Adrenal gland (tissue), 5 donors: ENCODE measurements at regions not wholly inside any gene's neighbourhood (a gene's known extent, or its start where the extent isn't known, plus 50 kb on each side); places are given as distances from the start of the nearest gene placed in this dataset.

Experiments used
- CTCF ChIP-seq, 6 experiments: fragments of 450-650 bp in 4 of 6; fragments of 200-600 bp in 2 of 6; sonication (generic) in 1 of 6; IDR thresholded peaks; 1 replicate in 5 of 6; 2 replicates in 1 of 6; pipeline versions ENCODE4 v1.5.1 to v1.8.0; 2016 to 2021; ENCODE audit warnings: antibody characterized with exemption in 6 of 6, mild to moderate bottlenecking in 2 of 6, moderate library complexity in 1 of 6
- POLR2A ChIP-seq, 2 donors: fragments of 450-650 bp; IDR thresholded peaks; one replicate each; pipeline ENCODE4 v1.6.1; 2017; ENCODE audit warnings: antibody characterized with exemption in 2 of 2, mild to moderate bottlenecking in 2 of 2, moderate library complexity in 1 of 2
- donor health status: DM: no; HTN: no; CAD: no.

GRCh38 chr18:66757946-66758345 lies 154.1 kb upstream of the CDH19 start:
- TF ChIP-seq CTCF (IDR thresholded peaks at IDR 0.05): no peak
- TF ChIP-seq POLR2A (IDR thresholded peaks at IDR 0.05): no peak
